NOMO-1 (cell line): ENCODE measurements at regions not wholly inside any gene's neighbourhood (a gene's known extent, or its start where the extent isn't known, plus 50 kb on each side); places are given as distances from the start of the nearest gene placed in this dataset.

Source experiments
- DNase-seq, 2 experiments: peaks; one replicate each; lab custom pipeline; 2025; ENCODE audit not compliant: unreplicated experiment in 2 of 2; lab: John Stamatoyannopoulos, UW

GRCh38 chr3:102078401-102078800 is 229.1 kb downstream of the NFKBIZ start:
- no peak for DNase-seq

- DNase-seq = peak in 1 of 2 experiments; percentile 40
Observed at GRCh38 chr3:102078854-102079808, 229.8 kb downstream of the NFKBIZ start.

- DNase-seq = no peak
Observed at GRCh38 chr3:102079809-102080197, 230.5 kb downstream of the NFKBIZ start.

GRCh38 chr3:102081572-102082289 is 232.4 kb downstream of the NFKBIZ start:
- DNase-seq = peak; percentile 24 to 54

GRCh38 chr3:102083473-102083872 is 234.2 kb downstream of the NFKBIZ start:
- DNase-seq = no peak

GRCh38 chr3:102084006-102084405 is 234.7 kb downstream of the NFKBIZ start:
- peak in 1 of 2 experiments; percentile 13 for DNase-seq

- no peak for DNase-seq
Observed at GRCh38 chr3:102084704-102085103, 235.4 kb downstream of the NFKBIZ start.

GRCh38 chr3:102085431-102086176 is 236.3 kb downstream of the NFKBIZ start:
- DNase-seq = no peak

- DNase-seq = no peak
Observed at GRCh38 chr3:102087236-102087635, 237.9 kb downstream of the NFKBIZ start.

- DNase-seq = no peak
Observed at GRCh38 chr3:102089239-102089638, 239.9 kb downstream of the NFKBIZ start.

GRCh38 chr3:102089904-102090720 is 240.8 kb downstream of the NFKBIZ start:
- no peak for DNase-seq

GRCh38 chr3:102090721-102091045 is 241.4 kb downstream of the NFKBIZ start:
- no peak for DNase-seq

GRCh38 chr3:102091358-102091757 is 242.0 kb downstream of the NFKBIZ start:
- no peak for DNase-seq

- no peak for DNase-seq
Observed at GRCh38 chr3:102092617-102093466, 243.5 kb downstream of the NFKBIZ start.

GRCh38 chr3:102094506-102094905 is 245.2 kb downstream of the NFKBIZ start:
- DNase-seq = no peak

- no peak for DNase-seq
Observed at GRCh38 chr3:102095383-102095782, 246.1 kb downstream of the NFKBIZ start.

GRCh38 chr3:102096066-102096465 is 246.8 kb downstream of the NFKBIZ start:
- DNase-seq = no peak

- no peak for DNase-seq
Observed at GRCh38 chr3:102098130-102098885, 249.0 kb downstream of the NFKBIZ start.

- no peak for DNase-seq
Observed at GRCh38 chr3:102099913-102100312, 250.6 kb downstream of the NFKBIZ start.
